Astrocyte of the cerebellum (primary cell): ENCODE measurements at regions not wholly inside any gene's neighbourhood (a gene's known extent, or its start where the extent isn't known, plus 50 kb on each side); places are given as distances from the start of the nearest gene placed in this dataset.
"Not testable (repeated sequence)": the region's sequence is repeated elsewhere in the genome, so short reads cannot be mapped to it uniquely, and the experiment has no call there.

ENCODE experiments used
- DNase-seq: peaks from one replicate; pipeline ENCODE4 v3.0.0-alpha.2; 2011; ENCODE audit warnings: low read depth
- H3K4me3 ChIP-seq: 2 replicates; pipeline ENCODE4 v1.5.1; 2011; ENCODE audit warnings: mild to moderate bottlenecking, low read depth, low read length, moderate library complexity
- in situ Hi-C: cut with HindIII; loops from 2 replicates; pipeline ENCODE4 v1.10.0; 2017; ENCODE audit warnings: low sequenced_read_pairs

DNA sequence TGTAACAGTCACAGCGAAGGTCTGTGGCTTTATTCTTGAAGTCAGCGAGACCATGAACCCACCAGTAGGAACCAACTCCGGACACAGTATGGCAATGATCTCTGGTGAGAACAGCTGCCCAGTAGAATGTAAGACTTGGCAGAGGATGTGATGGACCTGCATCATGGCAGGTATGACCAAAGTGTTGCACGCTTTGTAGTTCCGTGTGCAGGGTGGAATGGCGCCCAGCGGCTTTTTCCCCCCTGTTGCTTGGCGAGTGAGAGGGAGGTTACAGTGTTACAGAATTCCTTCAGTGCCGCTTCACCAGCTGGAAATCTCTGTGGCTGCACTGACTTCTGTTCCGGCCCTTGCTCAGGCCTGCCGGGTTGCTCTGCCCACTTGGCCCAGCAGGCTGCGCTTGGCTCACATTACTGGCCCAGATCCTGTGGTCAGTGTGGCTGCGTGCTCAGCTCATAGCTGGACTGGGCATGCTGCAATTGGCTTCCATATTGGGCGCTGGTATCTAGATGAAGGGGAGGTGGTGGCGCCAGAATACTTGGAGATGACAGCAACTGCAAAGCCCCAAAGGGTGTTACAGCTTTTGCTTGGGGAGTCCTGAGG is 148.1 kb upstream of the ZNF658 start:
- in situ Hi-C loops, H3K4me3 ChIP-seq, DNase-seq: not testable (repeated sequence)

DNA sequence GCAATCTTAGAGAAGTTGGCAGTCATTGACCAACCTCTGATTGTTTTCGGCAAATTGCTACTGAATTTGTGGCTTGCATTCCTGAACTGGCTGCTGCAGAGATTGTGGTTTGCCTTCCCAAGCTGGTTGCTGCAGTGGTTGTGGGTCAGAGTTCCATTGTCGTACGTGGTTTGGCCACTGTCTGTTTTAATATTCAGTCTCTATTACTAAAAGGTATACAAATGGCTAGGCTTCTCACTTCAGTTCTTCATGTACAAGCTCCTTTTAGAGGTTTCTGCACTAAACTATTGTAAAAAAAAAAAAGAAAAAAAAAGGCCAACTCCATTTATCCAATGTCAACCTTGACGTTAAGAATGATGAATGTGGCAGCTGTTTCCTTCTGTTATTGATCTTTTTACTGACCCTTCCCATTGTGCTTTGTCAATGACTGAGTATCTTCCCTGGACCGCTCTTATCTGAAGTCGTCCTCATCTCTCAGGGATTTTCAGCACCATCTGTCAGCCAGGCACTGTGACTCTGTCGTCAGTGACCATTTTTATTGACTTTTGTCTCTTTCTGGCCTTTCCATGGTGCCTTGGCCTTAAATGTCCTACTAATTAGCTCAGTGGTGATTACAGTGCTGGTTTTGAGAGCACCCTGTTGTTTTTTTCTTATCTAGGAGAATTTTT is 140.6 kb upstream of the ZNF658 start:
- H3K4me3 ChIP-seq, in situ Hi-C loops, DNase-seq: not testable (repeated sequence)

DNA sequence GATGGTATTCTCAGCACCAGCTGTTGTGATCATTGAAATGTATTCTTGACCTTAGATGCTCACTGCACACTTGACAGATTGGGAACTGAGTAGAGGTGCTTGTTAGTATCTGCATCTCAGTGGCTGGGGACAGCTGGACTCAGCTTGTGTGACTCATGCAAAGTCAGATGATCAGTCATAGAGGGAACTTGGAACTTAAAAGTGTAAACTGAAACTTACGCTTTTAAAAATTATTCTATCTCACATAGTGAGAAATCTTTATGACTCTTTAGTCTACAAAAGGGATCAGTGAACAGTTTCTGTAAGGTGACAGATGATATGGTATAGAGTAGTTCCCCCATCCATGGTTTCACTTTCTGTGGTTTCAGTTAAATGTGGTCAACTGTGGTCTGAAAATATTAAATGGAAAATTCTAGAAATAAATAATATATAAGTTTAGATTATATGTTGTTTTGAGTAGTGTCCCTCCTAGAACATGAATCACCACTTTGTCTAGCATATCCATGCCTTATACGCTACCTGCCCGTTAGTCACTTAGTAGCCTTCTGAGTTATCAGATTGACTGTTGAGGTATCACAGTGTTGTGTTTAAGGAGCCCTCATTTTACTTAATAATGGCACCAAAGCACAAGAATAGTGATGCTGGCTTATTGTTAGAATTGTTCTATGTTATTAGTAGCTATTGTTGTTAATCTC is 135.6 kb upstream of the ZNF658 start:
- H3K4me3 ChIP-seq, in situ Hi-C loops, DNase-seq: not testable (repeated sequence)

DNA sequence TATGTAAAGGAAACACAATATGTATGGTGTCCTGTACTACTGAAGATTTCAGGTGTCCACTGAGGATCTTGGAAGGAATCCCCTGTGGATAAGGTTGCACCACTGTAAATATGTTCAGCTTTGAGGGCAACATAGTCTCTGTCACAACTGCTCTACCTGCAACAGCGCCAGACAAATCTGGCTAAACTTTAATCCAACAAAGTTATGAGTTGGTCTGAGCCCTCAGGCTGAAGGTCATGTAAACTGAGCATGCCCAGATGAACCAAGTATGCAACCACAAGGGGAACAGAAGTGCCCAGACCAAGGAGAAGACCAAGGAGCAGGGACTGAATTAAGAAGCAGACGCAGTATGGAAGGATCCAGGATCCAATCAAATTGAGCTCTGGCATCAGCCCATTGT is 135.0 kb upstream of the ZNF658 start:
- H3K4me3 ChIP-seq, DNase-seq, in situ Hi-C loops: not testable (repeated sequence)

DNA sequence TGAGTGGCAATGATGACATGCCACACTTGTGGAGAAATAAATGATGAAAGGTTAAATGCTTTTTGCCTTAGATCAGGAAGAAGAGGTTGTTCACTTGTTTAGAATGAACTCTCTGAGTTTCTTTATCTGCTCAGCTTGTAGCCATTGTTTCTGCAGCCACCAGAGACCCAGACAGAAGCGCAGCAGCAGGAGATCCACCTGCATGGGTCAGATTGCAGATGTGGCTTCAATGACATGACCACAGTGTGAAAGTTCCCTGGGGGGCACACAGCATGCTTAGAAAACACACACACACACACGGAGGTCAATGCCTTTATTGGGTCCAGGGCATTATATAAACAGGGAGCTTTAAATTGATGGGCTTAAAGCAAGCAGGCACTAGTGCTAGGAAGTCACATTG is 129.0 kb upstream of the ZNF658 start:
- DNase-seq, in situ Hi-C loops, H3K4me3 ChIP-seq: not testable (repeated sequence)

DNA sequence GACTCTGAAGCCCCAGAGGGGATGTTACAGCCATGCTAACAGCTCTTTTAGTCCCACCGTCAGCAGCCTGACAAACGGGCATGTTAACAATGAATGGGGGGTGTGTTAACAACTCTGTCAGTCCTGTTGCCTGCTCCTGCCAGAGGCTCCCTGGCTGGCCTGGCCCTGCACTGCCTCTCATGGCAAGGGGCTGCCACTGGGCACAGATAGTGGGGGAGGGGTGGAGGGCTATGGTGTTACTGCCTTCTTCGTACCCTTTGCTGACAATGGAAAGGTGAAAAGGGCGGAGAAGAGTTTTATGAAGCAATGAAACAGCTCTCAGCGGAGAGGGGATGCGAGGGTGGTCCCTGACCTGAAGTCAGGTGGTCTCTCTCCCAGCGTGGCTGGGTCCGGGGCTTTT is 125.9 kb upstream of the ZNF658 start:
- DNase-seq, H3K4me3 ChIP-seq, in situ Hi-C loops: not testable (repeated sequence)

DNA sequence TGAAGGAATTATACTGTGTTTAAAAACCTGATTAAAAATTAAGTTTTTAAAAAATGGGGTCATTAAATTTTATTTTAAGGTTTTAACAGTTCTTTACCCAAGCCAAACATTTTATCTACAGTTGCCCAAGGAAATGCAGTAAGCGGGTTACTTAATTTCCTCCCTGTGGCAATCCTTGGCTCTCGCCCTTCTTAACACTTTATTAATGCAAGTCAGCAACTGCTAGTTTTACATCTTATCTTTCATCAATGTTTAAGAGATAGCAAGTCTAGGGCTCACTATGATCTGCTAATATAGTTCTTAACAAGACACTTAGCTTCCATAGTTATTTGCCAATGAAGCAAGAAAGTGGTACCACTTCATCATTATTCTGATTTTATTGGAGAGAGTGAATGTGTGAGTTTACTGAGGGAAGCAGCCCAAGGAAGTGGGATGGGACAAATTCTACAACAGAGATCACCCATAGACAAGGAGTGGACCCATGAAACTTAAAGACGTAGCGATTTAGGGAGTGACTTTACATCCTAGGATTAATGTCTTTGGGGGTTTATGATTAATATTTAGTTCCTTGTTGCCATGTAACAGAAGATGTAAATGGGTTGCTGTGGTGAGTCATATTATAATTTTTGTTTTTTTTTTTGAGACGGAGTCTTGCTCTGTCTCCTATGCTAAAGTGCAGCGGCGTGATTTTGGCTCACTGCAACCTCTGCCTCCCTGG is 120.4 kb upstream of the ZNF658 start:
- DNase-seq, H3K4me3 ChIP-seq, in situ Hi-C loops: not testable (repeated sequence)

DNA sequence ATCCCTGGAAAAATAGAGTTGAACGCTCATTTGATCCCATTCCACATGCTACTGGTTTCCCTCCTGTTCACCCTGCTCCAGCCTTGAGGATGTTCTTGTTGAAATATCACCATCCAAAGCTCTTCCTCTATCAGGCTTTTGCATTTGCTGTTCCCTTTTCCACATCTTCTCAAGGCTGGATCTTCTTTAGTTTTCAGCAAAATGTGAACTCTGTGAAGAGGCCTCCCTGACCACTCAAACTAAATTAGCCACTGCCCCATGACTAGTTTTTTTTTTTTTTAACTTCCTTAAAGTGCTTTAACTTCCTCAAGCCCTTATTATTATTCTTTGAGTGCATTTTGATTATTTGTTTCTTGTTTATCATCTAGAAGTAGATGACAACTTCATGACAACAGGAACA is 119.3 kb upstream of the ZNF658 start:
- H3K4me3 ChIP-seq, in situ Hi-C loops, DNase-seq: not testable (repeated sequence)

DNA sequence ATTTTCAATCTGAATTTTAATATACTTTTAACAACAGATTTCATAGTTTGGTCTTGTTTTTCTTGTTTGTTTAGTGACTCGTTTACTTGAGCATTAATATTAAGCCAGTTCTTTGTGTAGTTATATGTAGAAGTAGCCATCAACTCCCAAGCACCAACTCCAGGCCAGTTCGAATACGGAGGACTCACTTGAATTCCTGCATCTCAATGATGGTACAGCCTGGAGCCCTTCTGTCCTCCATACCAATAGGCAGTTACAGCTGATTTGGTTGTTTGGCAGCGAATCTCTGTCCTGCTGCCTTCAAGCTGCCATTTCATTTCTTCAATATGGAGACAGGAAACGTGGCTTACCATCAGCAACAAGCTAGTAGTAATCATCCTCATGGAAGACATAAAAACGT is 118.5 kb upstream of the ZNF658 start:
- in situ Hi-C loops, H3K4me3 ChIP-seq, DNase-seq: not testable (repeated sequence)

DNA sequence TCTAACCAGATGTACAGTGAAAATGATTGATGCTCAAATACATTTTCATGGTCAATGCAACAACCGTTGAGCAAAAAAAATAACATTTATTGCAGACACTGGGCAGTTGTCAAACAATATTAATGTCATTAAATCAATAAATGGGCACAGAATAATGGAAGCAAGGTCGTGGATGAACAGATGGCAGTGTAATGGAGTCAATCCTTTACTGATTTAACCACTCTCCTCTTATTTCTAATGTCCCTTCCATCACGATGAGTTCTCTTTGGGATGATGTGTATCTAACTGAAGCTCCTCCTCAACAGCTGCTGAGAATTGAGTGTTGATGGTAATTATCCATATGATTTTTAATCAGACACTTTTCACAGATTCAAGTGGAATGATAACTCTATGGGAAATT is 114.9 kb upstream of the ZNF658 start:
- DNase-seq, in situ Hi-C loops, H3K4me3 ChIP-seq: not testable (repeated sequence)

DNA sequence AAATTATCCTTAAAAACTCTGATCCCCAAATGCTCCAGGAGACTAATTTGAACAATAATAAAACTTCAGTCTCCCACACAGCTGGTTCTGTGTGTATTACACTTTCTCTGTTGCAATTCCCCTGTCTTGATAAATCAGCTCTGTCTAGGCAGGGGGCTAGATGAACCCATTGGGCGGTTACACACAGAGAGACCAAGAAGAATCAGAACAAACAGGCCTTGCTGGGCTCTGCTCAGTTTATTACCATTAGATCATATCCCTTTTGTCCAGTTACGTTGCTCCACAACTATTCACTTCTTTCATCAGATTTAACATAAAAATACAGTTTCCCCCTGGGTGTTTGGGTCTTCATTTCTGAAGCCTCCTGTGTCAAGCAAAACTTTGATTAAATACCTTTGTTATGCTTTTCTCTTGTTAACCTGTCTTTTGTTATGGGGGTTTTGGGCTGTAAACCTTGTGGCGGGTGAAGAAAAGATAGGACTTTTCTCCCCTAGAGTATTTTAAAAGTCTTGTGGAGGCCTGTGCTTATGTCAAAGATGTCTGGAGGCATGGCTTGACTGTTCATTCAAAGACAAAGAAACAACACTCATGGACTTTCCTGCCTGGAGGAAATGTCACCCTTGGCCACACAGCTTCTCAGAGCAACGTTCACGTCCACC is 109.3 kb upstream of the ZNF658 start:
- H3K4me3 ChIP-seq, DNase-seq, in situ Hi-C loops: not testable (repeated sequence)

DNA sequence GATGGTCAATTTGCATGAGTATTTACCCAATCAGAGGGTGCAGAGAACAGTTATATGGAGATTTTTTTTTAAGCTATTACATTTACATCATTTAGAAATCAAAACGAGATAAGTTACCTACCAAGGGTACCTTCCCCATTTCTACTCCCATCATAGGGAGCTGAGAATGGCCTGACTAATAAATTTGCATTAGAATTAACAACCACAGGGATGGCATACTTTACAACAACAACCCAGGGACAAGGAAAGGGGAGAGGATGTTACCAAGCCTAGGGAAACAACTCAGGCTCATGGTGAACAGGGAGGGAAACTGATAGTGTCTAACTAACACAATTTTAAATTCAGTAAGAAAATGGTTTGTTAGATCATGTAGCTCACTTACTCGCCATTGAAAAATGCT is 105.8 kb upstream of the ZNF658 start:
- DNase-seq, H3K4me3 ChIP-seq, in situ Hi-C loops: not testable (repeated sequence)

DNA sequence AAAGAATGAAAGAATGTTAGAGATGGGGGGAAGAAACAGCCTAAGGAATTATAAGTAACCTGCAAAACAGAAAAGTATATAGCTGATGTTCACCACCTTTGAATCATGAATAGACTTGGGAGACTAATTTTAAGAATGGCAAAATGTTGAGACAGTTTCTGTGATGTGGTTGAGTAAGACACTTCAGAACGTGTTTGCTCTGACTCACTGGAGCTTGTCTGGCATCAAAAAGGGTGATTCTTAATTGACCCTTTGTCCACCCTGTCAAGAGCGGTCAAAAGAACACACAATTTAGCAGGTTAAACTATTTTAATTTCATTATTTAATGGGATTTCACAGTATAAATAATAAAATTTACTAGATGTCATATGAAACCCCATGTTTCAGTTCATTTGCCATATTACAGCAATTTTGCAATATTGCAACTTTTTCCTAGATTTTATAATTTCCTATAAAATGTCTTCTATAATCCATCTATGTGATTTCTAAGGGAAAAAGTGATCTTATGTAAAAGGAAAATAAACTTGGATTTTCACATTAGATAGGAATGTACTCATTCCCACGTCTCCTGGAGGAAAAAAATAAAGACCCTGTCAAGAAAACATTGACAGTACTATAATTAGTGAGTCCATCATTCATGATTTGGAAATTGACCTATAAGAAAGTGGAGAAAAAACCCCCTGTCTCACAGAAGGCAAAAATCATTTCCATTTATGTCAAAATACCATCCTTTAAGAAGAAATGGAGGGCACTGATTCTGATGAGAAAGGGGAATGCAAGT is 104.6 kb upstream of the ZNF658 start:
- DNase-seq, H3K4me3 ChIP-seq, in situ Hi-C loops: not testable (repeated sequence)

DNA sequence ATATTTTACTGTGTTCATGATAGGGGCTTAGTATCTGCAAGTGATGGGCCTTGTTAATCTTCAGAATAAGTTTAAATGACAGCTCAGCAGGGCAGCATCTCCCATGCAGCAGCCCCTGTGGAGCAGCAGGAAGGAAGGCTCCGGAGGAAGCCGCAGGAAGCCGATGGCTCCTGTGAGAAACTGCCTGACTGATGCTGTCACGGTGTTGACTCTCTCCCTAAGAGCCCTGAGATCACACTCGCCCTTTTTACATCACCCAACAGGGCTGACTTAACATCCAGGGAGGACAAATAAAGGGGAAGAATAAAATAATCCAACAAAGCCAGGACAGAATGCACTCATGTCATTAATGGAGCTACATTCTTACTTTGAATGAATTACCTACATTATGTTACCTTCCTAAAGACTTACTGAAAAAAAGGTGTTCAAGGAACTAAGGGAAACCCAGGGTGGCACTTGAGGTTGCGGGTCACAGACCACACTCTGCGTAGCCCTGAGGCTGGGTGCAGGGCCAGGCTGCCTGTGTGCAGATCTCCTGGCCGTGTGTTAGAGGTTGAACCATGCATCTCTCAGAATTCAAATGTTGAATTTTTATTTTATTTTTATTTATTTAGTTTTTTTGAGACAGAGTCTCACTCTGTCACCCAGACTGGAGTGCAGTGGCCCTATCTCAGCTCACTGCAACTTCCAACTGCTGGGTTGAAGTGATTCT is 102.5 kb upstream of the ZNF658 start:
- H3K4me3 ChIP-seq, DNase-seq, in situ Hi-C loops: not testable (repeated sequence)

DNA sequence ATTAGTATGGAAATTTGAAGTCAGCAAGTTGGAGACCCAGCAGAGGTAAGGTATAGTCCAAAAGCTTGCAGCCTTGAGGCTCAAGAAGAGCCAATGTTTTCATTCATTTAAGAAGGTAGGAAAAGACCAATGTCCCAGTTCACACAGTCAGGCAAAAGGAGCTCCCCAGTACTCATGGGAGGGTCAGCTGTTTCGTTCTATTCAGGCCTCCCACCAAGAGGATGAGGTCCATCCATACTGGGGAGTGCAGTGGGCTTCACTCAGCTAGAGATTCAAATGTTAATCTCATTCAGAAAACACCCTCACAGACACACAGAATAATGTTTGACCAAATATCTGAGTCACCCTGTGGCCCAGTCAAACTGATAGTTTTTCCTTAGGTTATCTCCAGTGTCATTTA is 96.9 kb upstream of the ZNF658 start:
- in situ Hi-C loops, DNase-seq, H3K4me3 ChIP-seq: not testable (repeated sequence)

DNA sequence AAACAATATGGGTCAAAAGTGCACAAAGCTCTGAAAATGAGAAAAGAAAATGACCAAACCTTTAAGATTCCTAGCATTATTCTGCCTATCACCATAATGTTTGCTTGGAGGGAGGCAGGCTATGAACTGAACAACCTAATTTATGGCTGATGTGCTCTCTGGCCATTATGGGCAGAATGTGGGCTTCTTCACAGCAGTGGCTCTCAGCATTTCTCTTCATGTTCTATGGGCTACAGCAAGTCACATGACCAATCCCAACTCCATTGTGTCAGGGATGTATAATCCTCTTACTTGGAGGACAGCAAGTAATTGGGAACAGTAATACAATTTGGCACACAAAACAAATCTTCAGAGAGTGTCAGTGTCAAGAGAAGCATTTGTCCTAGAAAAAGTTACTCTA is 90.3 kb upstream of the ZNF658 start:
- DNase-seq, H3K4me3 ChIP-seq, in situ Hi-C loops: not testable (repeated sequence)
